ENCODE measurements at regions not wholly inside any gene's neighbourhood (a gene's known extent, or its start where the extent isn't known, plus 50 kb on each side); places are given as distances from the start of the nearest gene placed in this dataset.

- ATAC-seq (no peak), DNase-seq (no peak)
- H3K36me3 Mint-ChIP-seq (ENCODE audit: low read depth): no peaks in the 10 kb centered on the region
- no peak for TF ChIP-seq CTCF (IDR thresholded peaks at IDR 0.05)
- intact Hi-C loops (cut with micrococcal nuclease): no loop called here
- H3K27ac Mint-ChIP-seq: no peak overlapping the region
- H3K27me3 Mint-ChIP-seq: peaks cover 2% of the 10 kb centered on the region
- H3K4me3 Mint-ChIP-seq: no peak overlapping the region
- H3K9me3 Mint-ChIP-seq: no peaks in the 10 kb centered on the region
- CTCF ChIA-PET: interaction anchor here (1.1 to 1.7 kb wide), 3 partner anchors 10 to 53 kb away, joined by 3 to 4 read pairs (median 3); no protein-coding TSS in a partner anchor
- POLR2A ChIA-PET: interaction anchor here (1.3 kb wide), 1 partner anchor 53 kb away, joined by 3 read pairs; no protein-coding TSS in a partner anchor
- H3K4me1 Mint-ChIP-seq (ENCODE audit: low read depth): peaks cover 11% of the 10 kb centered on the region
These were observed 90.2 kb upstream of the DUSP5 start for GRCh38 chr10:110407301-110408170.

GRCh38 chr10:110408203-110408871, 89.4 kb upstream of the DUSP5 start:
- DNase-seq: no peak
- no peak for TF ChIP-seq CTCF (IDR thresholded peaks at IDR 0.05)
- H3K27me3 Mint-ChIP-seq: peaks cover 2% of the 10 kb centered on the region
- no peak for ATAC-seq
- peaks cover 19% of the 10 kb centered on the region for H3K4me1 Mint-ChIP-seq (ENCODE audit: low read depth)
- intact Hi-C loops (cut with micrococcal nuclease): no loop called here
- ChIA-PET POLR2A (no interaction called here), CTCF (interaction anchor here (0.8 to 1.4 kb wide), 3 partner anchors 11 to 138 kb away, joined by 3 to 4 read pairs (median 3); no protein-coding TSS in a partner anchor)
- H3K27ac Mint-ChIP-seq: no peak overlapping the region
- H3K4me3 Mint-ChIP-seq: no peak overlapping the region
- H3K9me3 Mint-ChIP-seq: no peaks in the 10 kb centered on the region
- no peaks in the 10 kb centered on the region for H3K36me3 Mint-ChIP-seq (ENCODE audit: low read depth)

- TF ChIP-seq CTCF (IDR thresholded peaks at IDR 0.05): no peak
- Mint-ChIP-seq H3K4me3 (no peak overlapping the region), H3K36me3 (ENCODE audit: low read depth) (no peaks in the 10 kb centered on the region), H3K27me3 (peaks cover 2% of the 10 kb centered on the region), H3K9me3 (no peaks in the 10 kb centered on the region), H3K4me1 (ENCODE audit: low read depth) (peaks cover 25% of the 10 kb centered on the region), H3K27ac (no peak overlapping the region)
- intact Hi-C loops (cut with micrococcal nuclease): no loop called here
- ATAC-seq (no peak), DNase-seq (no peak)
- ChIA-PET CTCF (interaction anchor here (0.8 to 1.4 kb wide), 3 partner anchors 12 to 138 kb away, joined by 3 to 4 read pairs (median 3); no protein-coding TSS in a partner anchor), POLR2A (interaction anchor here (0.6 kb wide), 1 partner anchor 13 kb away, joined by 3 read pairs; no protein-coding TSS in a partner anchor)
These were observed 88.8 kb upstream of the DUSP5 start for GRCh38 chr10:110408943-110409342.

- no peak for TF ChIP-seq CTCF (IDR thresholded peaks at IDR 0.05)
- Mint-ChIP-seq H3K27me3 (peaks cover 2% of the 10 kb centered on the region), H3K9me3 (no peaks in the 10 kb centered on the region), H3K36me3 (ENCODE audit: low read depth) (no peaks in the 10 kb centered on the region), H3K4me3 (no peak overlapping the region), H3K4me1 (ENCODE audit: low read depth) (peaks cover 30% of the 10 kb centered on the region), H3K27ac (no peak overlapping the region)
- intact Hi-C loops (cut with micrococcal nuclease): no loop called here
- DNase-seq (no peak), ATAC-seq (no peak)
- CTCF ChIA-PET: interaction anchor here (1.1 kb wide), 1 partner anchor 14 kb away, joined by 4 read pairs; no protein-coding TSS in a partner anchor
- POLR2A ChIA-PET: interaction anchor here (0.6 kb wide), 1 partner anchor 13 kb away, joined by 3 read pairs; no protein-coding TSS in a partner anchor
These were observed 88.2 kb upstream of the DUSP5 start for GRCh38 chr10:110409488-110409887.

All from activated CD8-positive, alpha-beta T cell treated with anti-CD3 and anti-CD28 coated beads for 36 hours (primary cell).